Uterus (tissue), 2 donors: ENCODE measurements at regions not wholly inside any gene's neighbourhood (a gene's known extent, or its start where the extent isn't known, plus 50 kb on each side); places are given as distances from the start of the nearest gene placed in this dataset.

ENCODE experiments used
- CTCF ChIP-seq, 4 experiments: fragments of 200-600 bp in 2 of 4; fragments of 450-650 bp in 2 of 4; sonication (generic) in 2 of 4; IDR thresholded peaks; one replicate each; pipeline ENCODE4 v1.5.1; 2016 to 2019; ENCODE audit warnings: antibody characterized with exemption in 4 of 4, mild to moderate bottlenecking in 2 of 4, moderate library complexity in 1 of 4
- POLR2A ChIP-seq, 2 donors: fragments of 450-650 bp; IDR thresholded peaks; one replicate each; pipeline ENCODE4 v1.6.1; 2016; ENCODE audit warnings: antibody characterized with exemption in 2 of 2, mild to moderate bottlenecking in 1 of 2, moderate library complexity in 1 of 2

GRCh38 chrX:88438209-88438608 lies 308.8 kb upstream of the CPXCR1 start:
- TF ChIP-seq CTCF (IDR thresholded peaks at IDR 0.05) (no peak), POLR2A (IDR thresholded peaks at IDR 0.05) (no peak)
